Progenitor cell of endocrine pancreas (in vitro differentiated cells): ENCODE measurements at regions not wholly inside any gene's neighbourhood (a gene's known extent, or its start where the extent isn't known, plus 50 kb on each side); places are given as distances from the start of the nearest gene placed in this dataset.
A peak's percentile ranks its signal among the peaks of the same experiment; 100 is the strongest.

ENCODE experiments used
- DNase-seq: peaks from one replicate; pipeline ENCODE4 v3.0.0; 2021; ENCODE audit warnings: low spot score; ENCODE audit not compliant: unreplicated experiment
- H3K27ac Mint-ChIP-seq: 2 replicates; pipeline ENCODE4 v1.8.0; 2021; ENCODE audit warnings: mild to moderate bottlenecking, moderate library complexity, mixed read lengths
- H3K27me3 Mint-ChIP-seq: 2 replicates; pipeline ENCODE4 v1.8.0; 2021; ENCODE audit warnings: mixed read lengths
- H3K36me3 Mint-ChIP-seq: 2 replicates; pipeline ENCODE4 v1.8.0; 2022; ENCODE audit warnings: mixed read lengths; ENCODE audit not compliant: insufficient read depth
- H3K4me1 Mint-ChIP-seq: 2 replicates; pipeline ENCODE4 v1.8.0; 2021; ENCODE audit warnings: low read depth, mixed read lengths
- H3K4me3 Mint-ChIP-seq: 2 replicates; pipeline ENCODE4 v1.8.0; 2021; ENCODE audit warnings: low read depth, mild to moderate bottlenecking, moderate library complexity, mixed read lengths
- H3K9me3 Mint-ChIP-seq: 2 replicates; pipeline ENCODE4 v1.8.0; 2021; ENCODE audit warnings: low read depth, mixed read lengths
- CTCF ChIP-seq: fragments of 200-600 bp; sonication (generic); IDR thresholded peaks from one replicate; pipeline ENCODE4 v1.5.0; 2021; ENCODE audit warnings: antibody characterized with exemption, mild to moderate bottlenecking; ENCODE audit not compliant: unreplicated experiment

GRCh38 chr5:12330381-12330780 is 426.1 kb upstream of the CTNND2 start:
- H3K4me1 Mint-ChIP-seq, result peaks cover 10% of the 10 kb centered on the region
- no peak for DNase-seq
- H3K9me3 Mint-ChIP-seq, result peaks cover 28% of the 10 kb centered on the region
- no peaks in the 10 kb centered on the region for H3K27me3 Mint-ChIP-seq
- peaks cover 2% of the 10 kb centered on the region for H3K36me3 Mint-ChIP-seq
- no peak overlapping the region for H3K27ac Mint-ChIP-seq
- no peak overlapping the region for H3K4me3 Mint-ChIP-seq
- TF ChIP-seq CTCF, result no peak

DNA sequence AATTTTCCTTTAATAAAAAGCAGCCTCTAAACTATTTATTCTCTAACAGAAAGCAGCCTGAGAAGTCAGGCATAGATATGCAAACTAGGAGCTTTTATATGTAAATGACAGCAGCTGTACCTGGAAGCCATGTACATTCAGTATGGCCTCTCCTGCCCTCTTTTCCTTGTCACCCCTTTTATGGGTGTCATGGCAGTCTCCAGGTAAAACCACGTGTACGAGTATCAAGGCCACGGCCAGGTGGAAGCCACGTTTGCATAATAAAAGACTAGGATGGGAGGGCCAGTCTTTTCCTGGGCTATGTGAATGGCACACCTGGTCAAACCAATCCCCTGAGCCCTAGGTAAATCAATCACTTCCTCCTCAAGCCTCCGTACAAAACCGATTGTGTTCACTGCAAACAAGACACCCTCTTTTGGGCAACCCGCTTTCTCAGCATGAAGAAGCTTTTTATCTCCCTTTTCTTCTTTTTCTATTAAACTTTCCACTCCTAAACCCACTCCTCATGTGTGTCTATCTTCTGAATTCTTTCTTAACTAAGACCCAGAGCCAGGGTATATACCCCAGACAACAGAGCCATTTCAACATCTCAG is 419.5 kb upstream of the CTNND2 start:
- H3K27ac Mint-ChIP-seq, result peak overlapping the region; percentile 17
- H3K4me1 Mint-ChIP-seq, result peaks cover 13% of the 10 kb centered on the region

GRCh38 chr5:12322042-12322441 is 417.8 kb upstream of the CTNND2 start:
- no peak overlapping the region for H3K4me3 Mint-ChIP-seq
- H3K36me3 Mint-ChIP-seq, result no peaks in the 10 kb centered on the region
- TF ChIP-seq CTCF, result no peak
- peaks cover 13% of the 10 kb centered on the region for H3K4me1 Mint-ChIP-seq
- H3K27me3 Mint-ChIP-seq, result no peaks in the 10 kb centered on the region
- H3K27ac Mint-ChIP-seq, result no peak overlapping the region
- DNase-seq, result no peak
- H3K9me3 Mint-ChIP-seq, result peaks cover 9% of the 10 kb centered on the region

More for the DNA sequence above, 419.5 kb upstream of the CTNND2 start:
- no peaks in the 10 kb centered on the region for H3K27me3 Mint-ChIP-seq
- H3K36me3 Mint-ChIP-seq, result peaks cover 2% of the 10 kb centered on the region
- DNase-seq, result no peak
- no peak for TF ChIP-seq CTCF
- H3K9me3 Mint-ChIP-seq, result peaks cover 23% of the 10 kb centered on the region
- H3K4me3 Mint-ChIP-seq, result no peak overlapping the region

- H3K4me3 Mint-ChIP-seq, result no peak overlapping the region
- no peak for DNase-seq
- peaks cover 6% of the 10 kb centered on the region for H3K9me3 Mint-ChIP-seq
- H3K27ac Mint-ChIP-seq, result no peak overlapping the region
- no peaks in the 10 kb centered on the region for H3K36me3 Mint-ChIP-seq
- TF ChIP-seq CTCF, result no peak
- H3K27me3 Mint-ChIP-seq, result no peaks in the 10 kb centered on the region
- H3K4me1 Mint-ChIP-seq, result peaks cover 13% of the 10 kb centered on the region
These were observed 416.1 kb upstream of the CTNND2 start for GRCh38 chr5:12320331-12320730.

DNA sequence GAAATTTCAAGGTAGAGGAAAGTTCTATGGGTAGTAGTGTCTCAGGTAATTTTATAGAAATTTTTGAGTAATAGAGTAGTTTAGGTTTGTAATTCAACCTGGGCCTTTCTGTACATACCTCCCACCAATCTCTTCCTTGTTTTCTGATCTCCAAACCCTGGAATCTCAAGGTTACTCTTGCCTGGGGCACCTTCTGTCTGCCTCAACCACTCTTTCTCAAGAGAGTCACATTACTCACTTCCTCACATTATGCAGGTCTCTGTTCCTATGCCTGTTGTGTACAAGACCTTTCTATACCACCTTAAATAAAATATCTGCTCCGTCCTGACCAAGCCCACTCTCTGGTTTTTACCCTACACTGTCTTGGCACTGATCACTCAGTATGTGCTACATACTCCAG is 412.6 kb upstream of the CTNND2 start:
- Mint-ChIP-seq H3K4me3 (no peak overlapping the region), H3K36me3 (no peaks in the 10 kb centered on the region), H3K27me3 (no peaks in the 10 kb centered on the region), H3K27ac (no peak overlapping the region), H3K4me1 (peaks cover 3% of the 10 kb centered on the region), H3K9me3 (peaks cover 6% of the 10 kb centered on the region)
- no peak for DNase-seq
- no peak for TF ChIP-seq CTCF
